ENCODE measurements at regions not wholly inside any gene's neighbourhood (a gene's known extent, or its start where the extent isn't known, plus 50 kb on each side); places are given as distances from the start of the nearest gene placed in this dataset.

- intact Hi-C loops (cut with micrococcal nuclease) = no loop called here
- no peaks in the 10 kb centered on the region for H3K9me3 Mint-ChIP-seq
- ATAC-seq (ENCODE audit: low read depth) = no peak
- DNase-seq = no peak
- H3K27me3 Mint-ChIP-seq = no peaks in the 10 kb centered on the region
- H3K4me3 Mint-ChIP-seq = no peak overlapping the region
- CTCF ChIA-PET = no interaction called here
- TF ChIP-seq, protein P1, sequence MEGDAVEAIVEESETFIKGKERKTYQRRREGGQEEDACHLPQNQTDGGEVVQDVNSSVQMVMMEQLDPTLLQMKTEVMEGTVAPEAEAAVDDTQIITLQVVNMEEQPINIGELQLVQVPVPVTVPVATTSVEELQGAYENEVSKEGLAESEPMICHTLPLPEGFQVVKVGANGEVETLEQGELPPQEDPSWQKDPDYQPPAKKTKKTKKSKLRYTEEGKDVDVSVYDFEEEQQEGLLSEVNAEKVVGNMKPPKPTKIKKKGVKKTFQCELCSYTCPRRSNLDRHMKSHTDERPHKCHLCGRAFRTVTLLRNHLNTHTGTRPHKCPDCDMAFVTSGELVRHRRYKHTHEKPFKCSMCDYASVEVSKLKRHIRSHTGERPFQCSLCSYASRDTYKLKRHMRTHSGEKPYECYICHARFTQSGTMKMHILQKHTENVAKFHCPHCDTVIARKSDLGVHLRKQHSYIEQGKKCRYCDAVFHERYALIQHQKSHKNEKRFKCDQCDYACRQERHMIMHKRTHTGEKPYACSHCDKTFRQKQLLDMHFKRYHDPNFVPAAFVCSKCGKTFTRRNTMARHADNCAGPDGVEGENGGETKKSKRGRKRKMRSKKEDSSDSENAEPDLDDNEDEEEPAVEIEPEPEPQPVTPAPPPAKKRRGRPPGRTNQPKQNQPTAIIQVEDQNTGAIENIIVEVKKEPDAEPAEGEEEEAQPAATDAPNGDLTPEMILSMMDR (IDR thresholded peaks at IDR 0.05) = no peak
- no peaks in the 10 kb centered on the region for H3K4me1 Mint-ChIP-seq
- no peaks in the 10 kb centered on the region for H3K36me3 Mint-ChIP-seq (ENCODE audit: low read depth)
- POLR2A ChIA-PET = no interaction called here
- H3K27ac Mint-ChIP-seq = no peak overlapping the region
These were observed 144.4 kb upstream of the NBPF11 start for GRCh38 chr1:148296511-148296910.

DNA sequence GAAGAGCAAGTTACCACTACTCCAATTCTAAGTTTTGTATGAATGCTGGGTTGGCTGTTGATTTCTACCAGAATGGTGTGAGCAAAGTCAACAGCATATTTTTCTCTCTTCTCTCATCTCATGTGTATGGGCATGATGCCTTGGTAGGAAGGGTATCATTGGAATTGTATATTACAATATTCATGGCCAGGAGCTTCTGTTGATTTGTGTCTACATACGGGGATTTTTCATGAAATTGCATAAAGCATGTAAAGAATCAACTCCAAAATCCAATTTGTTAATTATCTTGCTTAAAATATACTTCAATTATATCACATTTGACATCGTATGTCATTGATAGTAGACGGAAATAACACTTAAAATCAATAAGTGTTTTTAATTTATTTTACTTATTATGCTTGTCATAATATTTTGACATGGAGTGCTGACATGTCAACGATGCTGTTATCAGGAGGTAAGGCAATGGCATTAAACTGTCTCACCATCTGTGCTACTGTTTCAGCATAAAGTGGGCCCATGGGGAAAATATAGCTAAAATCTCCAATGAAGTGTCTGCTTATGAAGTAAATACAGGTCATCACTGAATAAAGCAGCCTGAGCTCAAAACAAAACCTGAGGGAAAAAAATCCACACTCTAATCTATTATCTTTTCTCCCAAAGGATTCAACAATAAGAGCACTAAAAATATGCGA, 142.2 kb upstream of the NBPF11 start:
- intact Hi-C loops (cut with micrococcal nuclease) = no loop called here
- no peak overlapping the region for H3K4me3 Mint-ChIP-seq

GRCh38 chr1:148293651-148294050, 141.6 kb upstream of the NBPF11 start:
- DNase-seq = no peak
- TF ChIP-seq, protein P1 (IDR thresholded peaks at IDR 0.05) = no peak

More for the DNA sequence above, 142.2 kb upstream of the NBPF11 start:
- no peaks in the 10 kb centered on the region for H3K36me3 Mint-ChIP-seq (ENCODE audit: low read depth)
- TF ChIP-seq, protein P1 (IDR thresholded peaks at IDR 0.05) = no peak
- no peak for ATAC-seq (ENCODE audit: low read depth)
- POLR2A ChIA-PET = no interaction called here
- no peak overlapping the region for H3K27ac Mint-ChIP-seq
- DNase-seq = no peak
- H3K4me1 Mint-ChIP-seq = peaks cover 2% of the 10 kb centered on the region
- CTCF ChIA-PET = no interaction called here
- H3K27me3 Mint-ChIP-seq = no peaks in the 10 kb centered on the region
- peaks cover 3% of the 10 kb centered on the region for H3K9me3 Mint-ChIP-seq

DNA sequence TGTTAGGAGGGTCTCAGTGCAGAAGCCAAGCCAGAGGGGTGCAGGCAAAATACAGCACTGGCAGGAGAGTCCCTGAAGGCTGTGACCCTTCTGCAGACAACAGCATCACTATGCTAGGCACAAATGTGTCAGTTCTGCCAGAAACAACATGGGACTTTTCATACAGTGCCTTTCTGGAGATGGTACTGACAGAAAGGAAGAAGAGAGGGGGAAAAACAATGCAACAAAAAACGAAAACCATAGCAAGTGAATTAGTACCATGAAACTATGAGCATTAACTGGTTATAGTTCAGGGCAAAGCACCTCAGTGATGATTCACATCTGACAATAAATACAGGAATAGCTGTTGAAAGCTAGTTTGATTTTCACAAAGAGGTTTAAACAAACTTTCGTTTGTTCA, 140.8 kb upstream of the NBPF11 start:
- intact Hi-C loops (cut with micrococcal nuclease) = no loop called here
- ChIA-PET POLR2A (no interaction called here), CTCF (no interaction called here)
- TF ChIP-seq, protein P1 (IDR thresholded peaks at IDR 0.05) = no peak
- Mint-ChIP-seq H3K9me3 (peaks cover 3% of the 10 kb centered on the region), H3K4me1 (peaks cover 2% of the 10 kb centered on the region), H3K27me3 (no peaks in the 10 kb centered on the region), H3K27ac (no peak overlapping the region), H3K36me3 (ENCODE audit: low read depth) (no peaks in the 10 kb centered on the region), H3K4me3 (no peak overlapping the region)
- ATAC-seq (ENCODE audit: low read depth) = no peak
- DNase-seq = no peak

More at GRCh38 chr1:148293651-148294050, 141.6 kb upstream of the NBPF11 start:
- no peak overlapping the region for H3K27ac Mint-ChIP-seq
- peaks cover 2% of the 10 kb centered on the region for H3K4me1 Mint-ChIP-seq
- intact Hi-C loops (cut with micrococcal nuclease) = no loop called here
- peaks cover 3% of the 10 kb centered on the region for H3K9me3 Mint-ChIP-seq
- H3K4me3 Mint-ChIP-seq = no peak overlapping the region
- ChIA-PET CTCF (no interaction called here), POLR2A (no interaction called here)
- no peak for ATAC-seq (ENCODE audit: low read depth)
- no peaks in the 10 kb centered on the region for H3K36me3 Mint-ChIP-seq (ENCODE audit: low read depth)
- H3K27me3 Mint-ChIP-seq = no peaks in the 10 kb centered on the region

GRCh38 chr1:148290881-148291280, 138.8 kb upstream of the NBPF11 start:
- H3K4me1 Mint-ChIP-seq = peaks cover 2% of the 10 kb centered on the region
- H3K4me3 Mint-ChIP-seq = no peak overlapping the region
- peaks cover 3% of the 10 kb centered on the region for H3K9me3 Mint-ChIP-seq
- DNase-seq = no peak
- H3K36me3 Mint-ChIP-seq (ENCODE audit: low read depth) = no peaks in the 10 kb centered on the region
- intact Hi-C loops (cut with micrococcal nuclease) = no loop called here
- H3K27ac Mint-ChIP-seq = no peak overlapping the region
- ChIA-PET CTCF (no interaction called here), POLR2A (no interaction called here)
- TF ChIP-seq, protein P1 (IDR thresholded peaks at IDR 0.05) = no peak
- peaks cover 3% of the 10 kb centered on the region for H3K27me3 Mint-ChIP-seq
- ATAC-seq (ENCODE audit: low read depth) = no peak

Measured in activated B cell treated with CpG ODN at 0.5 μM for 24 hours (primary cell).